Fibroblast of upper back skin (primary cell): ENCODE measurements at regions not wholly inside any gene's neighbourhood (a gene's known extent, or its start where the extent isn't known, plus 50 kb on each side); places are given as distances from the start of the nearest gene placed in this dataset.

ENCODE experiments used
- DNase-seq: peaks from one replicate; pipeline ENCODE4 v3.0.0-alpha.2; 2013

DNA sequence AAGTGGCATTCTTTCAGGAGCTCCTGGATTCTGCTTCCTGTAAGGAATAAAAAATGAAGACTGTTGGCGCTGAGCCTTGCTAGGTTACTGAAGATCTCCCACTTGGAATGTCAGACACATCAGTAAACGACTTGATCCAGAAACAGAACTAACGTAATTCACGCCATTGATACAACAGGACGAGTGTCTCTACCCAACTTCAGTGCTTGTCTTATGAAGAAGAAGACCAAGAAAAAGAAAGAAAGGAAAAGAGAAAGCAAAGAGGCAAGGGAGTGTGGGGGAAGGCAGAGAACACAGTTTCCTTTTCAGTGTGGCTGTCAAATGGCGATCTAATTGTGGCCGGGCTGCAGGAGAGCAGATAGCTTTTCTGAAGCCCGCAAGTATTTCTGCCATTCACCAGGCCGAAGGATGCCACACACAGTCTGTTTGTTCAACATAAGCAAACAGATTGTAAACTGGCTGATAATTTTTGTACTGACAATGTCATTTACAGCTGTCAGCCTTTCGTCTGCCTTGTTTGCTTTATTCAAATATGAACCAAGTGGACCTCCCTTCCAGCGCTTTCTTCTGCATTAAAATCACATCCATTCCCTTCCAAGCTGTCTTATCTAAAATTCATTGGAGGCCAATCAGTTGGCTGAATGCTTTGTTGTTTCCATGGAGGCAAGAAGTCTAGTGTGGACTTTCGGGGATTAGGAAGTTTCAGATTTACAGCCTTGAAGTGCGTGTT is 180.6 kb downstream of the FOXA2 start:
- peak; percentile 14 for DNase-seq

DNA sequence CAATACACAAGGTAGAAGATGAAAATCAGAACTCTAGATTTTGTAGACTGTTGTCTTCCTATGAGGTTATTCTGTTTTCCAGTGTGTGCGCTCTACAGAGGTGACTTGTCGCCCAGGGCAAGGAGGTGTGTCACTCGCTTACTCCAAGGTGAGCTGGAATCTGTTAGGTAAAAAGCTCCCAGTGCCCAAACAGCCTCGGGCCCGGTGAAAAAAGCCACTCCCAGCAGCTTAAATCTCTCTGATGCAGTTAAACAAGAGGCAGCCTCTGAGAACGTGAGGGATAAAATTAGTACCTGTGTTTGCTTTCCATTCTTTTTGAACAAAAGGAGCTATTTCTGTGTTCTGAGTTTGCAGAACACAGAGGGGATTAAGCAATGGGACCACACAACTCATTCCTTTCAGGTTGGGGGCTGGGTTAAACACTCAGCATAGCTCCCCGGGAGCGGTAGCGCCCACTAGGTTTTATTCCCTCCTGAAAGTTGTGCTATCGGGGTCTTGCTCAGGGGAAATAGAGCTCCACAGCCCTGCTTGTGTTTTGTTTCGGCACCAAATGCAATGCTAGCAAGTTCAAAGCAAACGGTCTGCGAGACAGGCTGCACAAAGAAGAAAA is 181.2 kb downstream of the FOXA2 start:
- no peak for DNase-seq

DNA sequence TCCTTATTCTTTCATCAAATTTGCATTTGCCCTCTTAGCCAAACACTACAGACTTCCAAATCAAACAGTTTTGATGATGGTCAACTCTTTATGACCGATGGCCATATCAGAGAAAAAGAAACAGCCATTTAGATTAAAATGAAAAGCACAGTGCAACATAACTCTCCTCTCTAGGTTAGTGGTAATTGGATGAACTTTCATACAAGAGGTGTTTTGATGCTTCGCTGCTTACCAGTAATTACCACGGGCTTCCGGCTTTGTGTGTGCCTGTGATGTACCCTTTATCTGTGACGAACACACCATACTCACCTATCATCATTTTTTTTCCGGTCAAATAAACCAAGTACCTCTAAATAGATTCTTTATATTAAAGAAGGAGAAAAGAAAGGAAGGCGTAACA is 181.8 kb downstream of the FOXA2 start:
- no peak for DNase-seq

DNA sequence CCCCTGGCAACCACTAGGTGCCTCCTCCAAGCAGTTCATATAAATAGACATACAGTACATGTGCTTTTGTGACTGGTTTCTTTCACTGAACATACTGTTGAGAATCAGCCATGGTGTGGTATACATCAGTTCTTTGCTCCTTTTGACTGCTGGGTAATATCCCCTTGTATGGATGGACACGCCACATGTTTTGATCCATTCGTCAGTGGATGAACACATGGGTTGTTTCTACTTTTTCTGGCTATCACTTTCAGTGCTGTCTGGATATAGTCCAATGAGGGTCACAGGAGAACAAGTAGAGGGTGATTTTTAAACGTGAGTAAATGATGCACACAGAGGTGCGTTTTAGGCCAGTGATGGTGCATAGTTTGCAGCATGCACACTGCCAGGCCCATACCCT is 183.9 kb downstream of the FOXA2 start:
- no peak for DNase-seq

DNA sequence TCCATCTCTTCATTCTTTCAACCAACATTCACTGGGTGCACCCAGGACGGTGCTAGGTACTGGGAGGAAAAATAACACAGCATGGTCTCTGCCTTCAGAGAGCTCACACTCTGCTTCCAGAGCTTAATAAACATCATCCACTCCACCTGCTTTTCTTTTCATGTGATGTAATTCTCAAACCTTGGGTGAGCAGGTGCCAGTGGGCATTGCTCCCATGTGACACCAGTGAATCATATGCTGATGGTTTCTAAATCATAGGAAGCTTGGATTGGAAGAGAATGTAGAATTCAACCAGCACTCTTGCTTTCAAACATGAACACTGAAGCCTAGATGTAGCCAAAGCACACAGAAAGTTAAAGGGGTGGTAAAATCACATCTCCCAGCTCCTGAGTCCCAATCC is 189.8 kb downstream of the FOXA2 start:
- no peak for DNase-seq

DNA sequence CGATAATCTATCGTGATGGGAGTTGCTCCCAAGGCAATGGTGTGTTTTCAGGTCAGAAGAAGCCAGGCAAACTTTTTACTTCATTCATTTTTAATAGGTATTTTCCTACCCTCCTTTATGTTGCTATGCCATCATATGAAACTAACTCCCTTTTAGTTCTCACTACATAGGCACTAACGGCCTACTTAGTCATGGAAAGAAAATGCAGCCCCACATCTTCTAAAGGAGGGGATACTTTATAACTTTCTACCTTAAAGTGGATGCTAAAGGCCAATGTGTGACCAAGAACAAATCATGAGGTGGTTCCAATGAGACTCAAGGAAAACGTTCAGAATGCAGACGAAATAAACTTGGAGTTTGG is 193.8 kb downstream of the FOXA2 start:
- no peak for DNase-seq

DNA sequence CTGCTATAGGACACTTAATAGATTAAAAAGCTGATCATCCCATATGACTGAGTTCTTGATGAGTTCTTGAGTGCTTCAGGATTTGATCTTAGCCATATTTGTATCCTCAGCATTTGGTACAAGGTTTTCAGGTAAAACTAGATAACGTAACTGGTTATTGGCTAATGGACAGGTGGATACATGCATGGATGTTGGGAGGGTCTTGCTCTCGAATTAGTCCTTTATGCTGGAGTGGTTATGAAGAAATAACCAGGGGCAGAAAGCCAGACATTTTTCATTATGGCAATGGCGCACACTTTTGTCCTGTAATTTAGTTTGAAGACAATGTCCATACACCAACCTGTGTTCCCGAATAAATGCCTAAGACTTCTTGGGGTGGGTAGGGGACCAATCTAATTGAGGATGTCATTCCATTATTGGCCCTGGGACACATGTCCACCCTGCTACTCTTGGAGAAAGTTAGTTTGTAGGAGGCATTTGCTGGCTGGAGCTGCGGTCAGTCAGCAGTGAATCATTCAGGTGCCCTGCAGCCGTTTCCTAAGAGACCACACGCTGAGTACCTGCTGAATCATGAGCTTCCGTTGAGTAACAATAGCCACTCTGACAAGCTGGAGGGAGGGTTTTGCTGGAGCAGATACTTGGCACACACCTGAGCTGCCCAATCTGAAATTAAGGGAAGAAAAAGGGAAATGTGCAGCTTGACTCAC is 194.4 kb downstream of the FOXA2 start:
- DNase-seq = peak; percentile 24

DNA sequence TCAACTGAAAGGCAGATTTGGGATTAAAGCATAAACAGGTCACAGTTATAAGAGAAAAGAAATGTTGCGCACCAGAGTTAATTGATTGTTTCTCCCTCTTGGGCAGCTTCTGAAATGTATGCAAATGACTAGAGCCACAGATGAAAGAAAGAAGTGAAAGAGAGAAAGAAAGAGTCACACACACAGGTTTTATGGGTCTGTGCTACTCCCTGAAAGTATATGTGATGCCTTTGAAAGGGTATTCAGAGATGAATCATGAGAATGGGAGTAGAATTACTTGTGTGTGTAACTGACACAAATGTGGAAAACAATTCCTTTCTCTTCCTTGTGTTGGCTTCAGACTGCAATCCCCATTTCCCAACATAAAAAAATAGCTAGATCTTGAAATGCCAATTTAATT is 196.9 kb downstream of the FOXA2 start:
- DNase-seq = no peak

DNA sequence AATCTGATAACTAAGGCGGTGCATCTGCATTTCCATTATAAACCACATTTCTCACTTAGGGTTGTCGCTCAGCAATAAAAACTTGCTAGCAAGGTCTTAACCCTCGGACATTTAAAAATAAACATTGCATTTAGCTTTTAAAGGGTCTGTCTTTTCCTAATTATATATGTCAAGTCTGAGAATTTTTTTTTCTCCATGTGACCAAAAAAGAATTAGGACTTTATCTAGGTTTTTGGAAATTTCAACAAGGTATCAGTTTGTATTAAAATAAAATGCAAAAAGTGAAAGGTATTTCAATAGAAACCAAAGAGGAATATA is 198.1 kb downstream of the FOXA2 start:
- DNase-seq = no peak

DNA sequence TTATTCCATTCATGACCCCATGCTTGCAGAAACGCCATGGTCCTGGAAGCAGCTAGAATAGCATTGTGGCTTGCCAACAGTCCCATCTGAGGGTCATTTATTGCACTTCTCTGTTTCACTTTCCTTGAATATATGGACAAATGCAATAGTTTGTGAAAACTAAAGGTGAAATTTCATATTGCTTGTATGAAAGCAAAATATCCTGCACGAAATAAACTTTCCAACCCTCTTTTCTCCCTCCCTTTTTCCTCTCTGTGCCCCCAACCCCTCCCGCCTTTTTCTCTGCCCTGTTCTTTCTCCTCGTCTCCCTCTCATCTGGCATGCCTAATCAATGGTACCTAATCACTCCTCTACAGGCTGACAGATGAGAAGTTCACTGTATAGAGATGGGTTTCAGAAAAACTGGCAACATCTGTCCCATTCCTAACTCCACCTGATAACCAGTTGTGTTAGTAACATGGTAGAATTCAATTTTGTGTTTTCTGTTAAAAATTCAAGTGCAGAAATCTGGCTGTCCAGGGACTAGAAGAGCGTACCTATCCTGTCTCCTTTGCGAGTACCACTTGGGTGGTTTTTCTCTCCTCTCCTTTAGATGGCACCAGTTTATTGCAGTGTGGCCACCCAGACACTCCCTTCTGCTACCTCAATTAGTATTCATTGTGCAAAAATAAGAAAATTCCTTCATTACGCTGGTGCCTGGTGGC is 198.6 kb downstream of the FOXA2 start:
- DNase-seq = no peak

DNA sequence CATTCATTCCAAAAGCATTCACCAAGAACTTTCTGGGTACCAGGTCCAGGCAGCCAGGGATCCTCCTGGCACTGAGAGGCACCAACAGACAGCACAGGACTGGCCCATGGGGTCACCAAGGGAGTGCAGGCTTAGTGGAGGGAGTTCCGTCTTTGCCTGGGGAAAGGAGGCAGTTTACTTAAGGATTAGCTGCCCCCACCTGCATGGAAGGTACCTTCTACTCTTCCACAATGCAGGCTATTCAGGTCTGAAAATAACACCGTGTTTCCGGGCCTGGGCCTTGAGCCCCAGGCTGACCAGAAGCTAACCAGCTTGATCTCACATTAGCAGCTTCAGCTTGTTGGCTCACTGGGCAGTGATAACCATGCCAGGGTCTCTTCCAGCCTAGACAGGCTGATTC is 199.4 kb downstream of the FOXA2 start:
- no peak for DNase-seq

DNA sequence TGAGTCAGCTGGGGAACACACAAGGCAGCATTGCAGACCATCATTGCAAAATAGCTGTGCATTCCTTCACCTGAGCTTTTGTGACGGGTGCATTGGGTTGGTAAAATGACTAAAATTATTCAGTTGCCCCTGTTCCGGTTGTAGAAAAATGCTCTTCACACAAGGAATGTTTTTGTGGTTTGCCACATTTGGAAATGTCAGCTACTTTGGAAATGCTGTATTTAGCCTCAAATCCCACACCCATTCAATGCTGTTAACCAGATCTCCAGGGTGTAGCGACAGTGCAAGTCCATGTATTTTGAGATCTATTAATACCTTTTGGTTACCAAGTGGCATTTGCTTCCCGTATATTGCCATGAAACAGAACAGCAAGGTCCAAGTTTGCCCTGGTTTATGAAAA is 201.2 kb downstream of the FOXA2 start:
- DNase-seq = peak; percentile 42

DNA sequence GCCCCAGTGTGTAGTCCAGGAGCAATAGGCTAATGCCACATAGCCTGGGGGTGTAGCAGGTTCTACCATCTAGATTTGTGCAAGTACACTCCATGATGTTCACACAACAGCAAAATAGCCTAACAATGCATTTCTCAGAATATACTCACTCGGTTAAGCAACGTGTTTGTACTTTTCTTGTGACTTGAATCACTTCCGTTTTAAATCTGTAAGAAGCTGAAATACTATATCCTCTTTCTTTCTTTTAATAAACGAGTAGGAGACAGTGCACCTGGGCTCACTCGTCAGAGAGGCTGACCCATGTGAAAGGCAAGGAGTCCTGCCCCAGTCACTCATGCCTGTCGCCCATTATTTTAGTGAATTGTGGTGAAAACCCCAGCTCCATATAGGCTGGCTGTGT is 201.6 kb downstream of the FOXA2 start:
- DNase-seq = no peak

DNA sequence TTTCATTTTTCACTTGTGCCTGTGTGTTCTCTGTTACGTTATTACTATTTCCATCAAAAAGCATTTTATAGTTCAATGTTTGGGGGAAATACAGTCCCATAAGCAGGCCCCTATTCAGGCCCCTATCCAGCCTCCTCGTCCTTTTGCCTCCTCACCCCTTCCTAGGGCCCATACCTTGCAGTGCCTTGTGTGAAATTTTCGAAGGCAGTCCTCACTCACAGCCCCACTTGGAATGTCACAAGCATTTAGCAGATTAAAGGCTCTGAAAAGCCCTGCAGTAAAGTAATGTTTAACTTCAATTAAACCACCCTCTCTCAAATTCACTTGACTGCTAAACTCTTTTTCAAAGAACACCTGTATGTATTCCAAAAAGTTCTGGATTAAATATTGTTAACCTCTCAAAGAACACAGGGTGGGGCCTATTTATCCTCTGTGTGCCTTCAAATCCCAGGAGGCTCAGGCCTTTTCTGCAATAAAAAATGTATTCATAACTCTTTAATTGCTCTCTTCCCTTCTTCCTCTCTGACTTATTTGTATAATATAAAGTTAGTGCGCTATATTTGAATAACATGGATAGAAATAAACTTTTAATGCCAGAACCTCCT is 202.5 kb downstream of the FOXA2 start:
- no peak for DNase-seq

DNA sequence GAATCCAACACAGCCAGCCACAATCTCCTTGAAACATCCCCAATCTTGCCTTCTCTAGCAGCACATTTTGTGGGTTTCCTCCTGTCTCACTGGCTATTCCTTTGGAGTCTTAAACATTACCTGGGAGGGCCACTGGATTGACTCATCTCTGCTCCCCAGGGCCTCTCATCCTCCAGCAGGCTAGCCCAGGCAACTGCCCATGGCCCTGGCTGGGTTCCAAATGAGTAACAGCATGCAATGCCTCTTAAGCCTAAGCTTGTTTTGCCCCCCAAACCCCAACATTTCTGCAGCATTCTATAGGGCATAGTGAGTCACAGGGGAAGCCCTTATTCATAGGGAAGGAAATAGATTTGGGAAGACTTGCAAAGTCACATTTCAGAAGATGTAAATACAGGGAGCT is 204.9 kb downstream of the FOXA2 start:
- DNase-seq = peak; percentile 68

DNA sequence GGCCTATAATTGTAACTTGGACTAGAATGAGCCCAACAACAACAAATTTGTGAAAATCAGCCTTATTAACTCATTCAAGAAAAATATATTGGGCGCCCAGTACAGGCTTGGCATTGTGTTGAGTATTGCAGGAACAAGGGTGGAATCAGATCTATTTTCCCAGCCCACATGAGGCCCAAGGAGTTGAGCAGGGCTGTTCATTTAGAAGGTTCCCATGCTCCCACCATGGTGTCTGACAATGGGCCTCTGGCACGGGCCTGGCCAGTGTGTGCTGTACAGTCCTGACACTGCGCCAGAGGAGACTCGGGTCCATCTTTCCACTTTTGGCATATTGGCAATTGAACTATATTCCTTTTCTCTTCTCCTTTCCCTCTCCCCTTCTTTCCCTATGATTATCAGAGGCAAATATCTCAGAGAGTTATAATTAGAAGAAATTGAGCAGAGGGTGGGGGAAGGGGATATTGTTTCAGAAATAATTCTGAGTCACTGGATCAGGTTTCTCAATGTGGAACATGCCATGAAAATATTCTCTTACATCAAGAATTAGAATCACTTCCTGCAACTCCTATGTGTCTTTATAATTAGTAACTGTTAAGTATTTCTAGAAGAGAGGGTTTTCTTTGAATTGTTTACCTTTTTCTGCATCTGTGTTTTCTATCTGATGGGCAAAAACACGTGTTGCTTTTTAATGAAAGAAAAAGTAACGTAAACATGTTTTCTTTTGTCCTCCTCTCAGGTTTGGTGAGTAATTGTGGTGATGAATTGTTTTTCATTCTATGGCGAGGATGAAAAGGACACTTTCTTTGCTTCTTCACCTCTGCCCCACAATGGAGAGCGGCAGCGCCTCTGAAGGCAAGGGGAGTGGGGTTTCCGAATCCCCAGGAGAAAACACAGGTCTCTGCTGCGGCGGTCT is 209.4 kb downstream of the FOXA2 start:
- DNase-seq = peak; percentile 49

DNA sequence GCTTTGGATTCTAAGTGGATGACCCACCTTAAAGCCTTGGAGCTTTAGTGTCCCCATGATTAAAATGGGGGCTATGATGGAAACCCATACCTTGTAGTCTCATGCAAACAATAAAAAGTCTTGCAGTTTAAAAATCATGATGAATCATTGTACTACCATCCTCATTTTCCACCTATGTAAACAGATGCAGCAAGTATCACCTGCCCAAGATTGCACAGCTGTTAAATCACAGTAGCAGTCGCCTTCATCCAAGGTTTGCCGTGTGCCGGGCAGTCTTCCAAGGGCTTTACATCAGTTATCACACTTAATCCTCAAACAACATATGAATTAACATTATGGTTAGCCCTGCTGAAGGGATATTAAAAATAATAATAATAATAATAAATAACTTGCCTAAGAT is 210.3 kb downstream of the FOXA2 start:
- DNase-seq = no peak

DNA sequence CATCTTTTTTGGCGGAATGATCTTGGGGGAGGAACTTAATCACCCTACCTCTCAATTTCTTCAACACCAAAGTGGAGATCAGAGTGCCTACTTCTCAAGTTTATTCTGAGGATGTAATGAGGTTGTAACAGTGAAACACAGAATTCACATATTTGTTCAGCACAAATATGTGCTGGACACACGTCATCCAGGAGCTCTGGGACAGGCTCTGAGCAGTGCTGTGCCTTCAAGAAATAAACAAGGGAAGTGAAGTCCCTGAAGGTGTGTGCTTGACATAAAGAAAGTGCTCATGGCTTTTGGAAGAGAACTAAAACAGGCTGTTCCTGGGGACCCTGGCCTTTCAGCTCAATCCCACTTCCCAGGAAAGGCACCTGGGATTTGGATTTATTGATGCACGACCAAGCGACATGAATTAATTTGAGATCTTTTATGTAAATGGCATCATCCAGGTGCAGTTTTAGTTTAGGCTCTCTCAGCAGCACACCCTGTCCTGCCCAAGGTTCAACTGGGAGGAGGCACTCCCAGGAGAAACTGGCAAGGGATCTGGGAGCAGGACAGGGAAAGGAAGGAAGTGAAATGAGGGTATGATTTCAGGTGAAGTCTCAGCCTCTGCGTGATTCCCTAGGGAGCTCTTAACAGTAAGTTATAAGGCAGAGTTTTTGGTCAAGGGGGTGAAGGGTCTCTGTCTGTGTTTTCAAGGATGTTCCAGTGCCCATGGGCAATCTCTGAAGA is 211.0 kb downstream of the FOXA2 start:
- DNase-seq = no peak

DNA sequence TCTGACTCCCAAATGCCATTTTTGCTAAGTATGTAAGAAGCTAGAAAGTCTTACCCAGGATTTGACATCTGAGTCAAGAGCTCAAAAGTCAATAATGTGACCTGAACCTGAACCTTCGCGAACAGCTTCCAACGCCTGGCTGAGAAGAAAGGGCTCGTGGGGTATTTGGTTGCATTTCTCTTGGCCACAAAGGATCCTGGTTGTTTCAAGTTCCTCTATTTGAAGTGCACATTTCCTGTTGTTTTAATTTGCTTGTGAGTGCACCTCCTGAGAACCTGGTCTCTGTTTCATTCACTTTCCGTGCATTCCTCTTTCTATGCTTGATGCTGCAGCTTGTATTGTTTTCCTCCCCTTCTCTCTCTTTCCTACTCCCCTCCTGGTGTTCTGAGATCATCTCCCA is 212.5 kb downstream of the FOXA2 start:
- no peak for DNase-seq

DNA sequence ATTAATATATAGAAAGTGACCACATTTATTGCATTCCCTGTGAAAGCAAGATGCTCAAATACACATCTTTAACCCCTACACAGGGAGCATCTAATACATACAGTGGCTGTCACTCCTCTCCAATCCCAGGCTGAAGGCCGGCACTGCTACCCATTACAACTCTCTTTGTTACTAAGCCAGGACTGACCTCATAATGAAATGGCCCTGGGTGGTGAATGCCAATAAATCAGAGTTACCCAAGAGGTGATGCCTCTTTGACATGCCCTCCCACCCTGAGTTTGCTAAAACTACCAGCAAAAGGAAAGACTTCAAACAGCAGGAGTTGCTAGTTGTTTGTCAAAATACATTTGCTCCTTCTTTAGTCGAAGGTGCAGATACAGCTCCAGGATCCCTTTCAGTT is 214.2 kb downstream of the FOXA2 start:
- DNase-seq = no peak

DNA sequence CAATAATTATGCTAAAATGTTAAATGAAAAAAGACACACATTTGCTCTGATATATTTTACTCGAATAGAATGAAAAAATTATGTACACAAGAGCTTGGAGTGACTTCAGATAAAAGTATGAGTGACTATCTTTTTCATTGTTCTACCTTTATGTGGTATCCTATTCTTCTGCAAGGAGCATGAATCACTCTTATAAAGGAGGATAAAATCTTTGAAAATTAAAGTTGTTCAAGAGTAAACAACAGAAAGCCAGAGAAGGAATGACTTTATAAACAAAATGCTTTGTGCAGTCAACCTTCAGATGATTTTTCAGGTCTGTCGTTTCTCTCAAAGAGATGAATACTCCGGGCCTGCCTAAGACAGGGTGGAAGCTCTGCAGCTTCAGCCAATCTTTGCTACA is 215.3 kb downstream of the FOXA2 start:
- no peak for DNase-seq

DNA sequence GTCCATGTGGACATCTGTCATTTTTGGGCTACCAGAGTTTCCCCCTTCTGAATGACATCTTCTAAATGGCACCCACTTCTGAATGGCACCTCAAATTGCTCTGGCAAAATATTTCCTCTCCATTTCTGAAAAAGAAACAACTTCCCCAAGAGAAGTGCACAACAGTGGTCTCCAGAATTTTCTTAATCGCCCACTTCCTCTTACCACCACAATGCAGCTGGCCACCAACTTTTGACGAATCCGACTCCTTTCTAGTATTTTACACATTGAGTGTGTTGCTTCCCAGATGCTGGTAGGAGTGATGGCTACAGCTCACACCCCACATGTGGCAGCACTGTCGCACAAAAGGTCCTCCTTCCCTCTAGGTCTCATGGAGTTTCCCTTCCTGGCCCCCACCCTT is 216.1 kb downstream of the FOXA2 start:
- DNase-seq = no peak
